ENCODE measurements at regions not wholly inside any gene's neighbourhood (a gene's known extent, or its start where the extent isn't known, plus 50 kb on each side); places are given as distances from the start of the nearest gene placed in this dataset.

DNA sequence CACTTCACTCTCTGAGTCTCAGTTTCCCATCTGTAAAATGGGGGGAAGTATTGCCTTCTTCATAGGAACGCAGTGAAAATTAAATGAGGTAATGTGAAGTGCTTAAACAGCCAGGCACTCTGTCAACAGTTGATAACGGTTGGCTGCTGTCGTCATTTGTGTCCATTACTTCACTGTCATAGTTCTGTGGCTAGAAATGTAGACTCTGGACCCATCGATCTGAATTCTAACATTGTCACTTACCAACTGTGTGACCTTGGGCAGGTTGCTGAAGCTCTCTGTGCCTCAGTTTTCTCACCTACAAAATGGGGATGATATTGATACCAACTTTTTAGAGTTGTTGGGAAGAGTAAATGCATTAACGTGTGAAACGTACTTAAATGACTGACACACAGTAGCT lies 152.6 kb downstream of the PTPRU start:
- TF ChIP-seq, protein P1, sequence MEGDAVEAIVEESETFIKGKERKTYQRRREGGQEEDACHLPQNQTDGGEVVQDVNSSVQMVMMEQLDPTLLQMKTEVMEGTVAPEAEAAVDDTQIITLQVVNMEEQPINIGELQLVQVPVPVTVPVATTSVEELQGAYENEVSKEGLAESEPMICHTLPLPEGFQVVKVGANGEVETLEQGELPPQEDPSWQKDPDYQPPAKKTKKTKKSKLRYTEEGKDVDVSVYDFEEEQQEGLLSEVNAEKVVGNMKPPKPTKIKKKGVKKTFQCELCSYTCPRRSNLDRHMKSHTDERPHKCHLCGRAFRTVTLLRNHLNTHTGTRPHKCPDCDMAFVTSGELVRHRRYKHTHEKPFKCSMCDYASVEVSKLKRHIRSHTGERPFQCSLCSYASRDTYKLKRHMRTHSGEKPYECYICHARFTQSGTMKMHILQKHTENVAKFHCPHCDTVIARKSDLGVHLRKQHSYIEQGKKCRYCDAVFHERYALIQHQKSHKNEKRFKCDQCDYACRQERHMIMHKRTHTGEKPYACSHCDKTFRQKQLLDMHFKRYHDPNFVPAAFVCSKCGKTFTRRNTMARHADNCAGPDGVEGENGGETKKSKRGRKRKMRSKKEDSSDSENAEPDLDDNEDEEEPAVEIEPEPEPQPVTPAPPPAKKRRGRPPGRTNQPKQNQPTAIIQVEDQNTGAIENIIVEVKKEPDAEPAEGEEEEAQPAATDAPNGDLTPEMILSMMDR (IDR thresholded peaks at IDR 0.05), result no peak
- no peak for TF ChIP-seq POLR2A (IDR thresholded peaks at IDR 0.05)

All from ovary (tissue), 3 donors.